GM19452 (cell line): ENCODE measurements at regions not wholly inside any gene's neighbourhood (a gene's known extent, or its start where the extent isn't known, plus 50 kb on each side); places are given as distances from the start of the nearest gene placed in this dataset.

Experiments used
- ATAC-seq: cut with Tn5 transposase; IDR thresholded peaks from one replicate; pipeline ENCODE4 v1.9.1; 2021; ENCODE audit not compliant: unreplicated experiment

DNA sequence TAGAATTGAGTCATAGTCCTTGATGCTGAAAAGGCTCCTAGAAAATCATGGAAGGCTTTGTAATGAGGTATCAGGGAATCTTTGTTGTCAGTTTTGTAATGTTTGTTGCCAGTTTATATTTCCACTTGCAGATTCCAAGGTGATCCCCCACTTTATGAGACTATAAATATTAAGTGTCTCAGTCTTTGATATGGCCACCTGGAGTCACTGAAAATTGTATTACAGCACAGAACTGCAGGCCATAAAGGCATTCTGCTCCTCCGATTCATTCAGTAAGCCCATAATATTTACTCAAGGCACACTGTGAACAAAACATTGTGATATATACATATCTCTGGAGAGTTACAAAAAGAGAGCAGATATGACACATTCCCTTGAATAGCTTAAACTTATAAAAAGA lies 457.8 kb upstream of the ZNF385D start:
- no peak for ATAC-seq

DNA sequence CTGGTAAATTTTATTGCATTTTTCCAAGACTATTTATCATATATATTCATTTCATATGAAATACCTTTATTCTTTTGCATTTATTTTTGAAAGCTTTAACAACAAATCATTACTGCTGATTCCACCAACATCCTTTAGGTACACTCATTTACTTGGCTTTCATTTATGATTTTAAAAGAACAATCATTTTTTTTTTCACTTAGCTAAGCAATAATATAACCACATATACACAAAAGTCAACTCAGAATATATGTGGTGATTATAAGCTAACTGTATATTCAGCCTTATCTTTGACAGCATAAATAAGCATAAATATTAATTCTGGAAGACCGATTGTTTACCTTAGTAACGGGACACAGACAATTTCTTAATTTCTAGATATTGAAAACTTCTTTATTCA lies 458.6 kb upstream of the ZNF385D start:
- no peak for ATAC-seq

DNA sequence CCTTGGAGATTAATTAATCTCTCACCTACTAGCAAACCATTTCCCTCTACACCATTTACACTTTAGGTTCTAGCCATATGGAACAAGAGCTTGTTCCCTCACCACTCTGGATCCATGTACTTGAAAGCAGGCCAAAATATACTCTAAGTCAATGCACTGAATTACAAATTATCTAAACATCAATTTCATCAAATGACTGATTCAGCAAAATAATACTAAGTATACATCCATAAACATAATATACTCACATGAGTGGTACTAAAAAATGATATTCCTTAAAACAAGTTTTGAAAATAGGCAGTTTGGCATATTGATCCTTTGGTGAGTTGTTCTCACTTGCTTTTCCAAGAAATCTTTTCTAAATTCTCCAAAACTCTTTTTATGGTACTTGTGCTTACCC lies 459.7 kb upstream of the ZNF385D start:
- no peak for ATAC-seq

DNA sequence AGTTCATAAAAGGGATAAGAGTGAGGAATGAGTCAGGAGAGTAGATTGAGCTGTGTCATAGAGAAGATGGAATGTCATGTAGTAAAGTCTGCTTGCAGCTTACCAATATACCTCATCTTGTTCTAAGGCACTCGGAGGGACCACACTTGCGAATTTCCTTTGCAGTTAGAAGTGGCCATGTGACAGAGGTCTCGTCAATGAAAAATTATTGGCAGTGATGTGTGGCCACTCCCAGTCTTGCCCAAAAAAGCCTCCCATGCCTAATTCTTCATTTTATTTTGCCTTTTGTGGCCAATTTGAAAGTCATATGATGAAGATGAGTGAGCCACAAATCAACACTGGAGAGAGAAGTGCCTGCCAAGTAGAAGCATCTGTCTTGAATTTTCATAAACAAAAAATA lies 465.6 kb upstream of the ZNF385D start:
- no peak for ATAC-seq

DNA sequence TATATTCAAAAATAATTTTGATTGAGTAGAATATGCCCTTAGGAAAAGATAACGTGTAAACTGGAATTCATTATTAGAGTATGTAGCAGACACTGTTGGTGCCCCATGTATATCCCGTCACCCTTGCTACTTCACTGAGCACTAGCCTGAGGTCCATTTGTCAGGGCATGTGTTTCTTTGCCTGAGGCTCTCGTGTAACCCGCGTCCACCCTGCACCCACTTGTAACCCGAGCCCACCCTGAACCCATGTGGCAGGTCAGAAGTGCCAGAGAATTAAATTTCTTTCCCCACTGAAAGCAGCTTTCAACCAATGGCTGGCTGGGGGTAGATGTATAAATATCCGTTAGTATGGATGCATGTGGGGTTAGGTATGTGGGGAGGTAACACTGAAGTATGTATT lies 474.2 kb upstream of the ZNF385D start:
- no peak for ATAC-seq

DNA sequence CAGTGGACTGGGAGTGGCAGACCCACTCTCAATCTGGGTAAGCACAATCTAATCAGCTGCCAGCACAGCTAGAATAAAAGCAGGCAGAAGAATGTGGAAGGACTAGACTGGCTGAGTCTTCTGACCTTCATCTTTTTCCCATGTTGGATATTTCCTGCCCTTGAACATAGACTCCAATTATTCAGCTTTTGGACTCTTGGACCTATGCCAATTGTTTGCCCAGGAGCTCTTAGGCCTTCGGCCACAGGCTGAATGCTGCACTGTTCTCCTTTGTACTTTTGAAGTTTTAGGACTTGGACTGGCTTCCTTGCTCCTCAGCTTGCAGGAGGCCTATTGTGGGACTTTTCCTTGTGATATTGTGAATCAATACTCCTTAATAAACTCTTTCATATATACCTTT lies 477.7 kb upstream of the ZNF385D start:
- ATAC-seq, result no peak

DNA sequence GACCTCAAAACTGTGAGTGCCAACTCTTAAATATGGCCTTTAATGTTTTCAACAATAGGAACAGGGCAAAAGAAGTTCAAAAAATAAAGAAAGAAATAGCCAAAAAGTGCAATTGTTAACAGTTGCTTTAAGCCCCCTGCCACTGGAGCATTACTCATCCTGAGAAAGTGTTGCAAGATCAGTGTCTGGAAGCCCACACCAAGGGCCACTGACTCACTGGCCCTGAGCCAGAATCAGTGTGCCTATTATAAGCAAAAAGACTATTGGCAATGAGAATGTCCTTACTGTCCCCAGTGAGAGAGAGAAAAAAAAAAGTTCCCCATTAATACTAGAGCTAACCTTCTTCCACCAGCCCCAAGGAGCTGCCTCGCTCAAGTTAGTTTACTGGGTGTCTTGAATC lies 480.1 kb upstream of the ZNF385D start:
- ATAC-seq, result no peak

DNA sequence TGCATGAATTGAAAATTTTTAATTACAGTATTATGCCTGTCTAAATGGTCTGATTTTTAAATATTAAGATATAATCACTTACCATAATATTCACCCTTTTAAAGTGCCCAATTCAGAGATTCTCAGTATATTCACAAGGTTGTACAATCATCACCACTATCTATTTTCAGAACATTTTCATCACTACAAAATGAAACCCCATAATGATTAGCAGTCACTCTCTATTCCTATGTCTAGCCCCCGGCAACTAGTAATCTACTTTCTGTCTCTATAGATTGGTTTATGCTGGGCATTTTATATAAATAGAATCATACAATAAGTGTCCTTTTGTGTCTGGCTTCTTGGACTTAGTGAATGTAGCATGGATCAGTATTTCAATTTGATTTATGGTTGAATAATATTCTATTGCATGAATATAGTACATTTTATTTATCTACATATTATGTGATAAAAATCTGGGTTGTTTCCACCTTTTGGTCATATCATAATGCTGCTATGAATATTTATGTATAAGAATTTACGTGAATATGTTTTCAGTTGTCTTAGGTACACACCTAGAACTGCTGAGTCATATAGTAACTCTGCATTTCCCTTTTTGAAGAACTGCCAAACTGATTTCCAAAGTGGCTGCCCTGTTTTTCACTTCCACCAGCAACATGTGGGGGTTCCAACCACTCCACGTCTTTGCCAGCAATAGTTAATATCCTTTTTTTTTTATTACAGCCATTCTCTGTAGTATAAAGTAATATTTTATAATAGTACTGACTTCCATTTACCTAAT lies 485.7 kb upstream of the ZNF385D start:
- no peak for ATAC-seq

DNA sequence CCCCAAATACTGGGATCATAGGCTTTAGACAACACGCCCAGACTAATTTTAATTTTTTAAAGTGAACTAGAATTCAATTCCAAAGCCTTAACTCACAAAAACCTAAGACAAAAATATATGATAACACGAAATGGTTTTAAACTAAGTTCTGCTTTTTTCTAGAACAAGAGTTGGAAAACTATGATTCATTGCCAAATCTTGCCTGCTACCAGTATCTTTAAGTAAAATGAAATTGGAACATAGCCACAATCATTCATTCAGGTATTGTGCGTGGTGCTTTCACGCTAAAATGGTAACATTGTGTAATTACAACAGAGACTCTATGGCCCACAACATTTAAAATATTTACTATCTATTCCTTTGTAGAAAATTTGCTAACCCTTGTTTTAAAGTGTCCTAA lies 488.0 kb upstream of the ZNF385D start:
- no peak for ATAC-seq

DNA sequence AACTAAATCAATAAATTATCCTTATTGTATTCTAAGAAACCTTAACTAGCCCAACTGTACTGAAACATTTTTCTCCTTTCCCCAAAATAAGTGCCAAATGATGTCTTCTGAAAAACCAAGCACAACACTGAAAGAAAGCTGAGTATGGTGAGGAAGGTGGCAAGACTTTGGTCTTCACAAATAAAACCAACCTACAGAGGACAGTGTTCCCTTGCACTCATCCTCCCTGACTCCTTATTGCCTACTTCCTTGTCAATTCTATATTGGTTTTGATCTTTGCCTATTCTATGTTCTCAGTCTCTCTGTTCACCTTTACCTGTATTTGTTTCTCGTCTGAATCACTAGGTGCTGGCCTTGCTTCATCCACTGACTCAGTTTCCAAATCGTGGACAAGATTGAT lies 490.1 kb upstream of the ZNF385D start:
- ATAC-seq, result no peak

DNA sequence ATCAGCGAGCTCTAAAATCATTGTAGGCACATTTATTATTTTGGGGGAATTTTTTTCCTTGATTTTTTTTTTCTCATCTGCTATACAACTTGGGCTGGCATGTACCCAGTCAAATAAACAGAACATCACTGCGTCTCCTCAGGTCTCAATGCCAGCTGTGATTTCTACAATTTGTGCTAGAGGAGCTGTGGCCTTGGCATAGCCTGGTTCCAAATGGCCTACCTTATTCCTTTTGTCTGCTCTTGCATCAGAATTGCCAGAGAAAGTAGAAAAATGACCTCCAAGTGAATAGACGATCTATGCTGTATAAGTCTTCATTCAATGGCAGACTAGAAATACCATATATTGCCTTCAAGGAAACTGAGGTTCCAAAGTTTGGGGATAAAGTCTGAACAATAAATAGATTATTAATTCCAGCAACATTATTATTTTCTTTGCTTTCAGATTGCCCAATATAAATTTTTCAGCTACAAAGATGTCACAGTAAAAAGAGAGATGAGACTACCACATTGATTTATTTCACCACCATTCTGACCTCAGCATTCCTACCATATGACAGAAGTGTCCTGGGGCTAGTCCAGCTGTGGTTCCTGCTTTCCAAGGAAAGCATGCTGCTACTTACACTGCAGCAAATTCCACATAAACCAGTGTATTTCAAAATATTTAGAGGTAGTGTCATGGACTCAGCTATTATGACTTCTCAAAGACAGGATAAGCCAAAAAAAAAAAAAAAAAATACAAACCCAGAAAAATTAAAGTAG lies 493.9 kb upstream of the ZNF385D start:
- ATAC-seq, result no peak

DNA sequence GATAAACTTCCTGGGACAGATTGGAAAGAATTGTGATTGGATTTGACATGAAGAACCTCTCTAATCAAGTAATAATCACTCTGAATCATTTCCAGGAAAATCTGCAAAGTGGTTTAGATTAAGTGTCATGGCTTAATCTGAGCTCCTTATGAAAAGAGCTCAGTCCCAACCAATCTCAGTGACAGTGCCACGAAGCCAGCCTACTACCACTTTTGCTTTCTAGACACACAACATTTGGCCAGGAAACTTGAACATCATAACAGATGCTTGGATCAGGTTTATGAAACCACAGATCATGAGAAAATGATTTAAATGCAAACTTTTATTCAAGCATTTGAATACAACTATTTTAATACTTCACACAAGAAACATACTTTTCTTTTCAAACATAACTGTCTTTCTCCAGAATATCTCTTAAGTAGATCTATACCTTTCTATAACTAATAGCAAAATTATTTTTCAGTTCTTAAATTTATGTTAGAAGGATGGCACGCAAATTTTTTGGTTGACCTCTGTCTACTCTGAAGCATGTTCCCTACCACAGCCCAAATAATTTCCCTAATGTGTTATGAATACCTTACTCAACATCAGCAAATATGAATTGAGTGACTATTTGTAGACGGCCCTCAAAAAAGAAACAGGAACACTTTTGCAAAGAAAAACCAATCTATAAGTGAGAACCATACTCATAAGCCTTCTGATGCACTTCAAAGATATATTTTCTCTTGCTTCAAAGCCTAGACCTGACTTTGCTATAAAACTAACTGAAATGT lies 495.0 kb upstream of the ZNF385D start:
- ATAC-seq, result no peak

DNA sequence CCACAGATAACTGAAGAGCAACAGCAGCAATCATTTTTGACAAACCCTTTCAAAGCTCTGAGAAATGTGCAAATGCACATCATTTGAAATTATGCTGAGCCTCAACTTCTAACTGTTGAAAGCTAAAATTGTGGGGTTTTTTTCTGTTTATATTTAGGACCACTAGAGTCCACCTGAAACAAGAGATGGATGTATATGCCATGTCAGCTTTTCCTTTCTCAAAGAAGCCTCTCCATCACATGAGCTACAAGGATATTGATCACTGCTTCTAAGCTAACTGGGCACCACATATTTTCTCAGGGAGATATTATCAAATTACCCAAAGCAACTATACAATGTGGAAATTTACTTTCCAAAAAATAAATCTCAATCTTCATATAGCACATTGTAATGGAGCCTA lies 498.6 kb upstream of the ZNF385D start:
- no peak for ATAC-seq

DNA sequence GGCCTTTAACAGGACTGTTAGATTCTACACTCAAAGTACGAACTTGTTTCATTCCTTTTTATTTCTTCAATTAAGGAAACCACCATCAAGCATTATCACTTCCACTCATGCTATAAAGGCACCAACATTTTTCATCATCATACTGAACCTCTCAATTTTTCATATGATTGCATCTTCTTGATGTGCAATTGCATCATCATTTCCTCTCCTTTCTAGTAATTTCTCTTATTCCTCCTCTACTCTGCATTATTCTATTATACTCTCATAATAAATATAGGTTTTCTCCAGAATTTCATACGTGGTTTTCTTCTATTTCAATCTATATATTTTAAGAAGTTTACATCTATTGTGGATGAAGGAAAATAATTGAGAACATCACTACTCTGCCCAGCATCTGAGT lies 506.2 kb upstream of the ZNF385D start:
- ATAC-seq, result no peak

DNA sequence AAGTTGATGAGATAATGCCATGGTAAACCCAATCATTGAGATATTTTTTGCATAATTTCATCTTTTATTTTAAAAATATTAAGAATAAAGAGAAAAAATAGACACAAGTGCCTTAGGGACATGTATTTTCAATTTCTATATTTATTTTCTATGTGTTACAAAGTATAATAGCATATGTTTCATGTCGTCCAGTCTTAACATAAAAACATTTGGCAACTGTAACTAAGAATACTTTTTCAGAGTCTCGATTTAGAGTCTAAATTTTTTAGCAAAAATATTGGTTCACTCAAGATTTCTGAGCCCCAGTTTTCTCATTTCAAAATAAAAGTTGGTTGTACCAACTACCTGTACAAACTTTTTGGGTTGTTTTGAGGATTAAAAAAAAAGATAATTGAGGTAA lies 511.4 kb upstream of the ZNF385D start:
- no peak for ATAC-seq

DNA sequence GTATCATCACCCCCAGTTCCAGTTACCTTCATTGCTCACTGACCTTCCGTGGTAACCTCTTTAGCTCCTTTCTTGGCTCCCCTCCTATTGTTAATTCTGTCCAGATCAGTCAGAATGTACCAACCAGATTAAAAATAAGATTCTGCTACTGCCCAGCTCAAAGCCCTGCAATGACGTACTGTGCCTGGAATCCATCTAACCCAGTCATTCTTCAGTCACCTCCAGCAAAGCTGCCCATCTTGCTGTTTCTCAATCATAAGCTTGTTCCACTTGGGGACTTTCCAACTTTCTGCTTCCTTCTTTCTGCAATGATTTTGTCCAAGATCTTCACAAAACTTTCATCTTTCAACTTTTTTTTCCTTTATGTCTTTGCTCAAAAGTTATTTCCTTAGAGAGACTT lies 512.0 kb upstream of the ZNF385D start:
- no peak for ATAC-seq

DNA sequence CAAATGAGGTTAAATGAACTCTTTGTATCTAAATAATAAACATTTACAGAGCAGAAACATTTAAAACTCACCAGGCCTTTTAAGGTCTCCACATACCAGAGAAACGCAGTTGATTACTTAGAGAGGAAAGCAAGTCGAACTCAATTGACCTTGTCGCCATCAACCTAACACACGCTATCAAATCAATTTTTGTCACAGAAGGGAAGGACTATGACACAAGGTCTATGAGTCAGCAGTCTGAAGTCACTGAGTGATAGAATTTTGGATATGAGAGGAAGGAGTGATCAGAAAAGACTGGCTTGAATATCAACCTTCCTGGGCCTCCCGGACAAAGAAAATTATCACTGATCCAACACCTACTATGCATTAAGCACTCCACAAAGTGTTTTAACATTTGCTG lies 514.4 kb upstream of the ZNF385D start:
- no peak for ATAC-seq

DNA sequence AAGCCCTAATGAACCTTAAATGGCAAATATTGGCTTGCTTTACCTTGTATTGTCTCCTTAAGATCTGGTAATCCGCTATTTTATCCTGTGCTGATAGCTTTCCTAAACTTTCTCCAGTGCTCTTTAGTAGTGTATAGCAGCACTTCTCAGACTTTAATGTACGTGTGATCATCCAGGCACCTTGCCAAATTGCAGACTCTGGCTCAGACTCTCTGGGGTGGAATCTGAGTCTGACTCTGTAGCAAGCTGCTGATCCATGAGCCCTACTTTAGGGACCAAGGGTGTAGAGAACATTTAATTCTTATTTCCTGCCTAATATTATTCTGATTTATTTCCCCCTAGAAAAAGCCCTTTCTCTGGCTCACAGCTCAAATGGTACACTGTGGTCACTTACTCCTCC lies 518.8 kb upstream of the ZNF385D start:
- no peak for ATAC-seq

DNA sequence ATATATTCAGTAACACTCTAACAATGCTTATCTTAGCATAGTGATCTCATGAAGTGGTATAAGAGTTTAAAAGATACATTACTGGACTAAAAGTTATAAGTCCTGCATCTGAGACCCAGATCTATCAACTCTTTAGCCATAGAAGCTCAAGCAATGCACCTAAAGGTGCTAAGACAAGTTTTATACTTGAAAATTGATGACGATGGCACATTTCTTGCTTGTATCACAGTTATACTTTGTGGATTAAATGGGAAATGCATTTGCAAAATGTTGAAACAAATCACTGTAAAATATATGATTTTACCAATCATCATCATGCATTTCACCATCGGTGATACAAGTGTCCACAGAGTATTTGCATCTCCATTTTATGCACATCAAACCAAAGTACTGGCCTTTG lies 525.3 kb upstream of the ZNF385D start:
- no peak for ATAC-seq

DNA sequence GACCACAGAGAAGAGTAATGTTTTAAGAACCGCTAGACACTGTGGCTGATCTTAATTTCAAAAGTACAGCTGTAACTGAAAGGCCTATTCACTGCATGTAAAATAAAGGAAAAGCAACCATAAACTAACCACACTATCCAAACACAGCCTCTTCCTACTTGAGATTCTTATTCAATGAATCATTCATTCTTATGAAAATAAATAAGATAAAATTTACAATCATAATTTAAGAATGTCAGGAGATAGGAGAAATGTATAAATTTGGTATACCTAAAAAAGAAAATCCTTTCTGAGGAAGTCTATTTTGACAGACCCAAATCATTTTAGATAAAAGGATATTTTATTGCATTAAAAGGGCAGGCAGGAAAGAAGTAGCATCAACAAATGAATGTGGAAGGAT lies 533.5 kb upstream of the ZNF385D start:
- ATAC-seq, result no peak

DNA sequence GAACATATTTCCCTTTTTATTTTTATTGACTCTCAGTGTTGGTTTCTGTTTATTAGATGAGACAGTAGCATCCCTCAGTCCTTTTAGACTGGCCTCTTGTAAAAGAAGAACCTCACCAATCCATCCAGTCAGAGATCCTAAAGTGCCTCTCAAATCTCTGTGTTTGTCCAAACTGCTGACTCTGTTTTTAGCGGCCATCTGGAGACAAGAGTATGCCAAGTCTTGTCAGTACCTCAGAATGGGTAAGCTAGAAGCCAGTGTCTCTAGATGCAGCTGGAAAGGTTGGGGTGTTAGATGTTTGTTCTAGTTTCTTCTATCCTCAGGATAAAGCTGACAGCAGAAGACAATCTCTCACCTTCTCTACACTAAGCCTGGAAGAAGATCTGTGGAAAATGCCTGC lies 537.7 kb upstream of the ZNF385D start:
- ATAC-seq, result no peak

DNA sequence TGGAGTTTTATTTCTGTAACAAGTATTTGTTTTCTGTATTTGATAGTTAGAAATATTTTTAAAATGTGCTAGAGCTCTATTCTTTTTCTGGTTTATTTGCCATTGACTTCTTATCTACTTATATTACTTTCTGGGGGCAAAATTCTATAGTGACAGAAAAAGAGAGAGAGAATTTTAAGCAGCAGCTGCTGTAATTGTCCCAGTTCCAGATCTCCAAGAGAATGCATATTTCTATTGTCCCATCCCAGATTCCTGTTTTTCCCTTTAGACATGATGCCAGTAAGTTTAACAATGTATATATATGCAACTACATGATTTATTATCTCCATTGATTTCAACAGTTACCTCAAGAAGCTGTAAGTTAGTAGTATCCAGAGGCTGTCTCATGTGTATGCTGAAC lies 541.7 kb upstream of the ZNF385D start:
- ATAC-seq, result no peak
